ENCODE measurements at regions not wholly inside any gene's neighbourhood (a gene's known extent, or its start where the extent isn't known, plus 50 kb on each side); places are given as distances from the start of the nearest gene placed in this dataset.
A peak's percentile ranks its signal among the peaks of the same experiment; 100 is the strongest.

GRCh38 chr7:153380636-153381035, 621.1 kb downstream of the ACTR3B start:
- TF ChIP-seq SUZ12 (IDR thresholded peaks at IDR 0.05; ENCODE audit: extremely low read depth, insufficient read depth, insufficient read length), result no peak
- no peak for TF ChIP-seq ZNF274 (IDR thresholded peaks at IDR 0.05; ENCODE audit: low read depth, low read length)
- TF ChIP-seq YY1 (IDR thresholded peaks at IDR 0.05; ENCODE audit: insufficient read depth, insufficient read length), result no peak
- Histone ChIP-seq H3K4me1 (ENCODE audit: insufficient read depth, insufficient read length) (no peaks in the 10 kb centered on the region), H3K27me3 (ENCODE audit: insufficient read depth, insufficient read length) (no peaks in the 10 kb centered on the region), H3K9me3 (ENCODE audit: insufficient read depth, low read length) (no peaks in the 10 kb centered on the region), H3K4me3 (ENCODE audit: insufficient read length, low read depth) (no peak overlapping the region), H3K36me3 (ENCODE audit: insufficient read depth, insufficient read length, low read length) (no peaks in the 10 kb centered on the region), H3K9ac (ENCODE audit: insufficient read length, low read depth) (no peak overlapping the region)
- DNase-seq (ENCODE audit: low read depth, low spot score), result no peak

- peak; percentile 51 for DNase-seq (ENCODE audit: low read depth, low spot score)
- no peaks in the 10 kb centered on the region for H3K4me1 ChIP-seq (ENCODE audit: insufficient read depth, insufficient read length)
- H3K9me3 ChIP-seq (ENCODE audit: insufficient read depth, low read length), result no peaks in the 10 kb centered on the region
- H3K36me3 ChIP-seq (ENCODE audit: insufficient read depth, insufficient read length, low read length), result no peaks in the 10 kb centered on the region
- TF ChIP-seq ZNF274 (IDR thresholded peaks at IDR 0.05; ENCODE audit: low read depth, low read length), result no peak
- TF ChIP-seq SUZ12 (IDR thresholded peaks at IDR 0.05; ENCODE audit: extremely low read depth, insufficient read depth, insufficient read length), result no peak
- no peak for TF ChIP-seq YY1 (IDR thresholded peaks at IDR 0.05; ENCODE audit: insufficient read depth, insufficient read length)
- H3K4me3 ChIP-seq (ENCODE audit: insufficient read length, low read depth), result no peak overlapping the region
- no peaks in the 10 kb centered on the region for H3K27me3 ChIP-seq (ENCODE audit: insufficient read depth, insufficient read length)
- H3K9ac ChIP-seq (ENCODE audit: insufficient read length, low read depth), result no peak overlapping the region
Measured at GRCh38 chr7:153381275-153382040, 621.9 kb downstream of the ACTR3B start.

GRCh38 chr7:153382641-153383101, 623.1 kb downstream of the ACTR3B start:
- Histone ChIP-seq H3K4me3 (ENCODE audit: insufficient read length, low read depth) (no peak overlapping the region), H3K9me3 (ENCODE audit: insufficient read depth, low read length) (no peaks in the 10 kb centered on the region), H3K27me3 (ENCODE audit: insufficient read depth, insufficient read length) (no peaks in the 10 kb centered on the region), H3K36me3 (ENCODE audit: insufficient read depth, insufficient read length, low read length) (no peaks in the 10 kb centered on the region), H3K4me1 (ENCODE audit: insufficient read depth, insufficient read length) (no peaks in the 10 kb centered on the region), H3K9ac (ENCODE audit: insufficient read length, low read depth) (no peak overlapping the region)
- no peak for DNase-seq (ENCODE audit: low read depth, low spot score)
- no peak for TF ChIP-seq SUZ12 (IDR thresholded peaks at IDR 0.05; ENCODE audit: extremely low read depth, insufficient read depth, insufficient read length)
- no peak for TF ChIP-seq ZNF274 (IDR thresholded peaks at IDR 0.05; ENCODE audit: low read depth, low read length)
- TF ChIP-seq YY1 (IDR thresholded peaks at IDR 0.05; ENCODE audit: insufficient read depth, insufficient read length), result no peak

- DNase-seq (ENCODE audit: low read depth, low spot score), result no peak
- Histone ChIP-seq H3K9ac (ENCODE audit: insufficient read length, low read depth) (no peak overlapping the region), H3K27me3 (ENCODE audit: insufficient read depth, insufficient read length) (no peaks in the 10 kb centered on the region), H3K4me1 (ENCODE audit: insufficient read depth, insufficient read length) (no peaks in the 10 kb centered on the region), H3K36me3 (ENCODE audit: insufficient read depth, insufficient read length, low read length) (no peaks in the 10 kb centered on the region), H3K4me3 (ENCODE audit: insufficient read length, low read depth) (no peak overlapping the region), H3K9me3 (ENCODE audit: insufficient read depth, low read length) (no peaks in the 10 kb centered on the region)
- TF ChIP-seq YY1 (IDR thresholded peaks at IDR 0.05; ENCODE audit: insufficient read depth, insufficient read length) (no peak), ZNF274 (IDR thresholded peaks at IDR 0.05; ENCODE audit: low read depth, low read length) (no peak), SUZ12 (IDR thresholded peaks at IDR 0.05; ENCODE audit: extremely low read depth, insufficient read depth, insufficient read length) (no peak)
Measured at GRCh38 chr7:153383781-153384180, 624.2 kb downstream of the ACTR3B start.

- H3K4me3 ChIP-seq (ENCODE audit: insufficient read length, low read depth), result no peak overlapping the region
- TF ChIP-seq ZNF274 (IDR thresholded peaks at IDR 0.05; ENCODE audit: low read depth, low read length), result no peak
- TF ChIP-seq SUZ12 (IDR thresholded peaks at IDR 0.05; ENCODE audit: extremely low read depth, insufficient read depth, insufficient read length), result no peak
- no peak for TF ChIP-seq YY1 (IDR thresholded peaks at IDR 0.05; ENCODE audit: insufficient read depth, insufficient read length)
- no peak overlapping the region for H3K9ac ChIP-seq (ENCODE audit: insufficient read length, low read depth)
- H3K9me3 ChIP-seq (ENCODE audit: insufficient read depth, low read length), result no peaks in the 10 kb centered on the region
- no peaks in the 10 kb centered on the region for H3K36me3 ChIP-seq (ENCODE audit: insufficient read depth, insufficient read length, low read length)
- DNase-seq (ENCODE audit: low read depth, low spot score), result no peak
- no peaks in the 10 kb centered on the region for H3K4me1 ChIP-seq (ENCODE audit: insufficient read depth, insufficient read length)
- no peaks in the 10 kb centered on the region for H3K27me3 ChIP-seq (ENCODE audit: insufficient read depth, insufficient read length)
Measured at GRCh38 chr7:153385502-153385901, 626.0 kb downstream of the ACTR3B start.

- Histone ChIP-seq H3K4me1 (ENCODE audit: insufficient read depth, insufficient read length) (no peaks in the 10 kb centered on the region), H3K36me3 (ENCODE audit: insufficient read depth, insufficient read length, low read length) (no peaks in the 10 kb centered on the region), H3K27me3 (ENCODE audit: insufficient read depth, insufficient read length) (no peaks in the 10 kb centered on the region), H3K9ac (ENCODE audit: insufficient read length, low read depth) (no peak overlapping the region), H3K9me3 (ENCODE audit: insufficient read depth, low read length) (no peaks in the 10 kb centered on the region), H3K4me3 (ENCODE audit: insufficient read length, low read depth) (no peak overlapping the region)
- TF ChIP-seq ZNF274 (IDR thresholded peaks at IDR 0.05; ENCODE audit: low read depth, low read length) (no peak), SUZ12 (IDR thresholded peaks at IDR 0.05; ENCODE audit: extremely low read depth, insufficient read depth, insufficient read length) (no peak)
- DNase-seq (ENCODE audit: low read depth, low spot score), result no peak
Measured at GRCh38 chr7:153386556-153386955, 627.0 kb downstream of the ACTR3B start.

GRCh38 chr7:153388611-153389010, 629.1 kb downstream of the ACTR3B start:
- no peaks in the 10 kb centered on the region for H3K4me1 ChIP-seq (ENCODE audit: insufficient read depth, insufficient read length)

More at GRCh38 chr7:153388611-153389010, 629.1 kb downstream of the ACTR3B start:
- no peak overlapping the region for H3K9ac ChIP-seq (ENCODE audit: insufficient read length, low read depth)
- H3K27me3 ChIP-seq (ENCODE audit: insufficient read depth, insufficient read length), result no peaks in the 10 kb centered on the region
- no peak for DNase-seq (ENCODE audit: low read depth, low spot score)
- TF ChIP-seq YY1 (IDR thresholded peaks at IDR 0.05; ENCODE audit: insufficient read depth, insufficient read length) (no peak), ZNF274 (IDR thresholded peaks at IDR 0.05; ENCODE audit: low read depth, low read length) (no peak), SUZ12 (IDR thresholded peaks at IDR 0.05; ENCODE audit: extremely low read depth, insufficient read depth, insufficient read length) (no peak)
- H3K4me3 ChIP-seq (ENCODE audit: insufficient read length, low read depth), result no peak overlapping the region
- no peaks in the 10 kb centered on the region for H3K36me3 ChIP-seq (ENCODE audit: insufficient read depth, insufficient read length, low read length)
- H3K9me3 ChIP-seq (ENCODE audit: insufficient read depth, low read length), result peaks cover 11% of the 10 kb centered on the region

Data from NT2/D1 (cell line).